ENCODE measurements at regions not wholly inside any gene's neighbourhood (a gene's known extent, or its start where the extent isn't known, plus 50 kb on each side); places are given as distances from the start of the nearest gene placed in this dataset.

GRCh38 chr10:43751646-43752045 lies 103.0 kb upstream of the ZNF32 start:
- intact Hi-C loops (cut with micrococcal nuclease): no loop called here
- Histone ChIP-seq H3K4me2 (replicated peaks; ENCODE audit: extremely low read depth, low read length, poor library complexity, severe bottlenecking) (no peak overlapping the region), H3K9me3 (replicated peaks in 1 of 2; ENCODE audit: control insufficient read depth in 1 of 2, insufficient read depth in 1 of 2, low read length in 2 of 2) (no peaks in the 10 kb centered on the region), H3K4me1 (ENCODE audit: control insufficient read depth in 1 of 2, insufficient read depth in 2 of 2, low read length in 2 of 2) (no peaks in the 10 kb centered on the region), H3K27ac (ENCODE audit: low read depth in 1 of 2, low read length in 2 of 2) (no peak overlapping the region), H3K36me3 (replicated peaks in 1 of 2; ENCODE audit: control insufficient read depth in 1 of 2, insufficient read depth in 2 of 2, low read length in 2 of 2) (no peaks in the 10 kb centered on the region), H2AFZ (ENCODE audit: insufficient read depth, low read depth, low read length, poor library complexity, severe bottlenecking) (no peak overlapping the region), H3K4me3 (replicated peaks in 1 of 3; ENCODE audit: low read depth in 2 of 3, low read length in 3 of 3) (no peak overlapping the region), H3K27me3 (ENCODE audit: control insufficient read depth in 2 of 2, insufficient read depth in 2 of 2, low read length in 2 of 2) (no peaks in the 10 kb centered on the region), H4K20me1 (ENCODE audit: insufficient read depth, low read length) (no peaks in the 10 kb centered on the region), H3K9ac (ENCODE audit: insufficient read depth, low read length, poor library complexity, severe bottlenecking) (no peak overlapping the region), H3K79me2 (ENCODE audit: insufficient read depth, low read length) (no peaks in the 10 kb centered on the region)
- no peaks in the 10 kb centered on the region for H3K36me3 Mint-ChIP-seq
- H3K27me3 Mint-ChIP-seq (ENCODE audit: low read depth in 3 of 3): peaks cover 1 to 4% (median 3%) of the 10 kb centered on the region in 3 donors
- peaks cover 0 to 6% (median 0%) of the 10 kb centered on the region in 7 donors for H3K9me3 Mint-ChIP-seq
- H3K27ac Mint-ChIP-seq: no peak overlapping the region
- H3K4me3 Mint-ChIP-seq: no peak overlapping the region
- 98% methylated on average over 5 of the region's 5 CpGs for WGBS (ENCODE audit: insufficient coverage)
- H3K4me1 Mint-ChIP-seq: no peaks in the 10 kb centered on the region
- TF ChIP-seq CTCF (IDR thresholded peaks at IDR 0.05): no peak
- DNase-seq: no peak

GRCh38 chr10:43749940-43750552 lies 101.4 kb upstream of the ZNF32 start:
- no peaks in the 10 kb centered on the region for H3K27me3 ChIP-seq (ENCODE audit: control insufficient read depth in 2 of 2, insufficient read depth in 2 of 2, low read length in 2 of 2)
- H3K4me3 ChIP-seq (replicated peaks in 1 of 3; ENCODE audit: low read depth in 2 of 3, low read length in 3 of 3): no peak overlapping the region
- H3K9ac ChIP-seq (ENCODE audit: insufficient read depth, low read length, poor library complexity, severe bottlenecking): no peak overlapping the region
- no peaks in the 10 kb centered on the region for H3K36me3 ChIP-seq (replicated peaks in 1 of 2; ENCODE audit: control insufficient read depth in 1 of 2, insufficient read depth in 2 of 2, low read length in 2 of 2)
- Mint-ChIP-seq H3K4me3 (no peak overlapping the region), H3K27ac (no peak overlapping the region), H3K27me3 (ENCODE audit: low read depth in 3 of 3) (peaks cover 1 to 5% (median 3%) of the 10 kb centered on the region in 3 donors), H3K9me3 (peaks cover 0 to 6% (median 0%) of the 10 kb centered on the region in 7 donors), H3K4me1 (no peaks in the 10 kb centered on the region), H3K36me3 (no peaks in the 10 kb centered on the region)
- 100% methylated on average over 2 of the region's 4 CpGs for WGBS (ENCODE audit: insufficient coverage)
- no peak overlapping the region for H2AFZ ChIP-seq (ENCODE audit: insufficient read depth, low read depth, low read length, poor library complexity, severe bottlenecking)
- H3K79me2 ChIP-seq (ENCODE audit: insufficient read depth, low read length): no peaks in the 10 kb centered on the region
- no peaks in the 10 kb centered on the region for H4K20me1 ChIP-seq (ENCODE audit: insufficient read depth, low read length)
- H3K27ac ChIP-seq (ENCODE audit: low read depth in 1 of 2, low read length in 2 of 2): no peak overlapping the region
- H3K4me2 ChIP-seq (replicated peaks; ENCODE audit: extremely low read depth, low read length, poor library complexity, severe bottlenecking): no peak overlapping the region
- H3K4me1 ChIP-seq (ENCODE audit: control insufficient read depth in 1 of 2, insufficient read depth in 2 of 2, low read length in 2 of 2): no peaks in the 10 kb centered on the region
- no peak for TF ChIP-seq CTCF (IDR thresholded peaks at IDR 0.05)
- DNase-seq: no peak
- intact Hi-C loops (cut with micrococcal nuclease): no loop called here
- H3K9me3 ChIP-seq (replicated peaks in 1 of 2; ENCODE audit: control insufficient read depth in 1 of 2, insufficient read depth in 1 of 2, low read length in 2 of 2): no peaks in the 10 kb centered on the region
